ENCODE measurements at regions not wholly inside any gene's neighbourhood (a gene's known extent, or its start where the extent isn't known, plus 50 kb on each side); places are given as distances from the start of the nearest gene placed in this dataset.

GRCh38 chr1:234701737-234702341 is 91.9 kb upstream of the IRF2BP2 start:
- H3K27me3 Mint-ChIP-seq (ENCODE audit: insufficient read depth, unreplicated experiment), result no peaks in the 10 kb centered on the region
- no peaks in the 10 kb centered on the region for H3K9me3 Mint-ChIP-seq (ENCODE audit: unreplicated experiment)
- H3K36me3 Mint-ChIP-seq (ENCODE audit: insufficient read depth, unreplicated experiment), result no peaks in the 10 kb centered on the region
- POLR2A ChIA-PET, result interaction anchor here (0.7 to 4.6 kb wide), 9 partner anchors 8 to 378 kb away, joined by 3 to 23 read pairs (median 5); no protein-coding TSS in a partner anchor
- no peak overlapping the region for H3K4me3 Mint-ChIP-seq (ENCODE audit: unreplicated experiment)
- H3K4me1 Mint-ChIP-seq (ENCODE audit: insufficient read depth, unreplicated experiment), result no peaks in the 10 kb centered on the region
- TF ChIP-seq, protein P1, sequence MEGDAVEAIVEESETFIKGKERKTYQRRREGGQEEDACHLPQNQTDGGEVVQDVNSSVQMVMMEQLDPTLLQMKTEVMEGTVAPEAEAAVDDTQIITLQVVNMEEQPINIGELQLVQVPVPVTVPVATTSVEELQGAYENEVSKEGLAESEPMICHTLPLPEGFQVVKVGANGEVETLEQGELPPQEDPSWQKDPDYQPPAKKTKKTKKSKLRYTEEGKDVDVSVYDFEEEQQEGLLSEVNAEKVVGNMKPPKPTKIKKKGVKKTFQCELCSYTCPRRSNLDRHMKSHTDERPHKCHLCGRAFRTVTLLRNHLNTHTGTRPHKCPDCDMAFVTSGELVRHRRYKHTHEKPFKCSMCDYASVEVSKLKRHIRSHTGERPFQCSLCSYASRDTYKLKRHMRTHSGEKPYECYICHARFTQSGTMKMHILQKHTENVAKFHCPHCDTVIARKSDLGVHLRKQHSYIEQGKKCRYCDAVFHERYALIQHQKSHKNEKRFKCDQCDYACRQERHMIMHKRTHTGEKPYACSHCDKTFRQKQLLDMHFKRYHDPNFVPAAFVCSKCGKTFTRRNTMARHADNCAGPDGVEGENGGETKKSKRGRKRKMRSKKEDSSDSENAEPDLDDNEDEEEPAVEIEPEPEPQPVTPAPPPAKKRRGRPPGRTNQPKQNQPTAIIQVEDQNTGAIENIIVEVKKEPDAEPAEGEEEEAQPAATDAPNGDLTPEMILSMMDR (IDR thresholded peaks at IDR 0.05; ENCODE audit: unreplicated experiment), result no peak
- no TSS peak for BruUV-seq (replicated peaks)
- no peak overlapping the region for H3K27ac Mint-ChIP-seq (ENCODE audit: low read depth, unreplicated experiment)
- no peak for DNase-seq (ENCODE audit: unreplicated experiment)
- intact Hi-C loops (cut with micrococcal nuclease), result no loop called here
- CTCF ChIA-PET, result interaction anchor here (0.5 to 1.2 kb wide), 4 partner anchors 9 to 1859 kb away, joined by 3 to 6 read pairs (median 4); no protein-coding TSS in a partner anchor

- TF ChIP-seq, protein P1 (IDR thresholded peaks at IDR 0.05; ENCODE audit: unreplicated experiment), result no peak
- no peak for DNase-seq (ENCODE audit: unreplicated experiment)
- H3K27ac Mint-ChIP-seq (ENCODE audit: low read depth, unreplicated experiment), result no peak overlapping the region
- CTCF ChIA-PET, result no interaction called here
- no peaks in the 10 kb centered on the region for H3K36me3 Mint-ChIP-seq (ENCODE audit: insufficient read depth, unreplicated experiment)
- POLR2A ChIA-PET, result interaction anchor here (0.6 to 1.1 kb wide), 3 partner anchors 24 to 42 kb away, joined by 4 to 6 read pairs (median 5); no protein-coding TSS in a partner anchor
- intact Hi-C loops (cut with micrococcal nuclease), result no loop called here
- H3K27me3 Mint-ChIP-seq (ENCODE audit: insufficient read depth, unreplicated experiment), result no peaks in the 10 kb centered on the region
- no peaks in the 10 kb centered on the region for H3K4me1 Mint-ChIP-seq (ENCODE audit: insufficient read depth, unreplicated experiment)
- no peaks in the 10 kb centered on the region for H3K9me3 Mint-ChIP-seq (ENCODE audit: unreplicated experiment)
- H3K4me3 Mint-ChIP-seq (ENCODE audit: unreplicated experiment), result no peak overlapping the region
- BruUV-seq (replicated peaks), result no TSS peak
Measured at GRCh38 chr1:234699795-234700665, 90.1 kb upstream of the IRF2BP2 start.

DNA sequence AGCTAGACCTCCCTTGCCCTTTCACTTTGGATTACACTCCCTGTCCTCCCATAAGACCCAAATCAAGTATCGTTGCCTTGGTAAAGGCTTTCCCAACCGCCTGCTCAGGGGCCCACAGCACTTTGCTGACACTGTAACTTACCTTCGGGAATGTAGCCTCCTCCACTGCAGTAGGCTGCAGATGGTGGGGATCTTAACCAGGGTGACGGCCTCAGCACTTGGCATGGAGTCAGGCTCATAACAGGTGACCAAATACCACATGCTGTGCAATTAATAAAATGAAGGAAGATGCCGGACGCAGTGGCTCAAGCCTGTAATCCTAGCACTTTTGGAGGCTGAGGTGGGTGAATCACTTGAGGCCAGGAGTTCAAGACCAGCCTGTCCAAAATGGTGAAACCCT is 88.7 kb upstream of the IRF2BP2 start:
- no peaks in the 10 kb centered on the region for H3K27me3 Mint-ChIP-seq (ENCODE audit: insufficient read depth, unreplicated experiment)
- H3K27ac Mint-ChIP-seq (ENCODE audit: low read depth, unreplicated experiment), result no peak overlapping the region
- TF ChIP-seq, protein P1 (IDR thresholded peaks at IDR 0.05; ENCODE audit: unreplicated experiment), result no peak
- no peaks in the 10 kb centered on the region for H3K4me1 Mint-ChIP-seq (ENCODE audit: insufficient read depth, unreplicated experiment)
- BruUV-seq (replicated peaks), result no TSS peak
- no peak overlapping the region for H3K4me3 Mint-ChIP-seq (ENCODE audit: unreplicated experiment)
- CTCF ChIA-PET, result no interaction called here
- no peaks in the 10 kb centered on the region for H3K36me3 Mint-ChIP-seq (ENCODE audit: insufficient read depth, unreplicated experiment)
- POLR2A ChIA-PET, result no interaction called here
- no peaks in the 10 kb centered on the region for H3K9me3 Mint-ChIP-seq (ENCODE audit: unreplicated experiment)
- intact Hi-C loops (cut with micrococcal nuclease), result no loop called here
- no peak for DNase-seq (ENCODE audit: unreplicated experiment)

GRCh38 chr1:234697741-234698140 is 87.8 kb upstream of the IRF2BP2 start:
- POLR2A ChIA-PET, result interaction anchor here (1.0 to 1.6 kb wide), 4 partner anchors 10 to 86 kb away, joined by 3 to 6 read pairs (median 4); no protein-coding TSS in a partner anchor
- CTCF ChIA-PET, result interaction anchor here (0.6 kb wide), 1 partner anchor 144 kb away, joined by 4 read pairs; no protein-coding TSS in a partner anchor
- H3K4me3 Mint-ChIP-seq (ENCODE audit: unreplicated experiment), result no peak overlapping the region
- no peaks in the 10 kb centered on the region for H3K4me1 Mint-ChIP-seq (ENCODE audit: insufficient read depth, unreplicated experiment)
- no peaks in the 10 kb centered on the region for H3K9me3 Mint-ChIP-seq (ENCODE audit: unreplicated experiment)
- no TSS peak for BruUV-seq (replicated peaks)
- DNase-seq (ENCODE audit: unreplicated experiment), result no peak
- no peaks in the 10 kb centered on the region for H3K36me3 Mint-ChIP-seq (ENCODE audit: insufficient read depth, unreplicated experiment)
- H3K27ac Mint-ChIP-seq (ENCODE audit: low read depth, unreplicated experiment), result no peak overlapping the region
- no peaks in the 10 kb centered on the region for H3K27me3 Mint-ChIP-seq (ENCODE audit: insufficient read depth, unreplicated experiment)
- intact Hi-C loops (cut with micrococcal nuclease), result no loop called here
- TF ChIP-seq, protein P1 (IDR thresholded peaks at IDR 0.05; ENCODE audit: unreplicated experiment), result no peak
